Activated CD4-positive, alpha-beta T cell treated with anti-CD3 and anti-CD28 coated beads, Interleukin-2, amount 10 ng/mL, durations not matched to agents 7 days and 5 days (primary cell): ENCODE measurements at regions not wholly inside any gene's neighbourhood (a gene's known extent, or its start where the extent isn't known, plus 50 kb on each side); places are given as distances from the start of the nearest gene placed in this dataset.

Experiments used
- CTCF ChIA-PET: fragments of 350-600 bp; sonication (Branson Sonifier 250); formaldehyde crosslinking; loops from one replicate; lab custom pipeline; 2021; ENCODE audit warnings: antibody characterized with exemption; lab: Charles Lee
- POLR2A ChIA-PET: fragments of 350-600 bp; sonication (Branson Sonifier 250); formaldehyde crosslinking; loops from one replicate; lab custom pipeline; 2021; ENCODE audit warnings: antibody characterized with exemption; lab: Charles Lee
- DNase-seq: peaks from one replicate; pipeline ENCODE4 v3.0.0-alpha.2; 2020
- H3K27ac Mint-ChIP-seq: one replicate; pipeline ENCODE4 v1.8.0; 2021; ENCODE audit warnings: mild to moderate bottlenecking, moderate library complexity, mixed read lengths
- H3K27me3 Mint-ChIP-seq: one replicate; pipeline ENCODE4 v1.8.0; 2021; ENCODE audit warnings: mixed read lengths
- H3K36me3 Mint-ChIP-seq: one replicate; pipeline ENCODE4 v1.8.0; 2021; ENCODE audit warnings: low read depth, mixed read lengths
- H3K4me1 Mint-ChIP-seq: one replicate; pipeline ENCODE4 v1.8.0; 2021; ENCODE audit warnings: mixed read lengths
- H3K4me3 Mint-ChIP-seq: one replicate; pipeline ENCODE4 v1.8.0; 2021; ENCODE audit warnings: mild to moderate bottlenecking, moderate library complexity, mixed read lengths
- H3K9me3 Mint-ChIP-seq: one replicate; pipeline ENCODE4 v1.8.0; 2021; ENCODE audit warnings: mixed read lengths

GRCh38 chr21:32064281-32064910 is 191.6 kb downstream of the HUNK start:
- Mint-ChIP-seq H3K27me3 (peaks cover 2% of the 10 kb centered on the region), H3K27ac (no peak overlapping the region)
- DNase-seq: no peak

GRCh38 chr21:32062591-32063227 is 189.9 kb downstream of the HUNK start:
- no peak for DNase-seq
- Mint-ChIP-seq H3K4me3 (no peak overlapping the region), H3K4me1 (no peaks in the 10 kb centered on the region), H3K9me3 (no peaks in the 10 kb centered on the region), H3K36me3 (no peaks in the 10 kb centered on the region), H3K27me3 (peaks cover 2% of the 10 kb centered on the region), H3K27ac (no peak overlapping the region)
- CTCF ChIA-PET: no interaction called here
- POLR2A ChIA-PET: no interaction called here

More at GRCh38 chr21:32064281-32064910, 191.6 kb downstream of the HUNK start:
- CTCF ChIA-PET: no interaction called here
- H3K4me1 Mint-ChIP-seq: no peaks in the 10 kb centered on the region
- POLR2A ChIA-PET: no interaction called here
- H3K9me3 Mint-ChIP-seq: no peaks in the 10 kb centered on the region
- no peaks in the 10 kb centered on the region for H3K36me3 Mint-ChIP-seq
- H3K4me3 Mint-ChIP-seq: no peak overlapping the region

GRCh38 chr21:32061729-32062128 is 188.9 kb downstream of the HUNK start:
- POLR2A ChIA-PET: no interaction called here
- Mint-ChIP-seq H3K4me3 (no peak overlapping the region), H3K36me3 (no peaks in the 10 kb centered on the region)

GRCh38 chr21:32056791-32057190 is 184.0 kb downstream of the HUNK start:
- no peak overlapping the region for H3K4me3 Mint-ChIP-seq
- peaks cover 8% of the 10 kb centered on the region for H3K9me3 Mint-ChIP-seq
- no peak overlapping the region for H3K27ac Mint-ChIP-seq
- DNase-seq: no peak
- ChIA-PET POLR2A (no interaction called here), CTCF (no interaction called here)
- no peaks in the 10 kb centered on the region for H3K36me3 Mint-ChIP-seq
- no peaks in the 10 kb centered on the region for H3K27me3 Mint-ChIP-seq
- H3K4me1 Mint-ChIP-seq: no peaks in the 10 kb centered on the region

More at GRCh38 chr21:32061729-32062128, 188.9 kb downstream of the HUNK start:
- Mint-ChIP-seq H3K9me3 (no peaks in the 10 kb centered on the region), H3K27me3 (peaks cover 2% of the 10 kb centered on the region), H3K27ac (no peak overlapping the region), H3K4me1 (no peaks in the 10 kb centered on the region)
- CTCF ChIA-PET: no interaction called here
- no peak for DNase-seq

- ChIA-PET CTCF (no interaction called here), POLR2A (no interaction called here)
- Mint-ChIP-seq H3K4me1 (no peaks in the 10 kb centered on the region), H3K27me3 (no peaks in the 10 kb centered on the region), H3K36me3 (no peaks in the 10 kb centered on the region), H3K27ac (no peak overlapping the region), H3K9me3 (peaks cover 8% of the 10 kb centered on the region), H3K4me3 (no peak overlapping the region)
- DNase-seq: no peak
Measured at GRCh38 chr21:32055305-32055704, 182.5 kb downstream of the HUNK start.
